ENCODE measurements at regions not wholly inside any gene's neighbourhood (a gene's known extent, or its start where the extent isn't known, plus 50 kb on each side); places are given as distances from the start of the nearest gene placed in this dataset.

GRCh38 chr16:82454566-82454965 is 172.2 kb upstream of the CDH13 start:
- Histone ChIP-seq H2BK5ac (ENCODE audit: low read depth, low read length, poor library complexity, severe bottlenecking) (no peak overlapping the region), H3K27ac (ENCODE audit: insufficient read depth, low read length) (no peak overlapping the region), H3K56ac (ENCODE audit: extremely low read depth, insufficient read depth, low read length) (no peak overlapping the region), H3K9me3 (ENCODE audit: control insufficient read depth, insufficient read depth, low read length) (no peaks in the 10 kb centered on the region), H4K8ac (ENCODE audit: low read depth in 2 of 2, low read length in 2 of 2) (no peak overlapping the region), H2AFZ (replicated peaks; ENCODE audit: low read length, poor library complexity) (no peak overlapping the region), H2BK20ac (ENCODE audit: low read depth, low read length) (no peak overlapping the region), H3K4me1 (ENCODE audit: control insufficient read depth, insufficient read depth, low read length) (no peaks in the 10 kb centered on the region), H3K4me3 (ENCODE audit: insufficient read depth, low read depth, low read length) (no peak overlapping the region), H3K14ac (replicated peaks; ENCODE audit: low read depth, low read length) (no peak overlapping the region), H3K23ac (ENCODE audit: low read depth, low read length) (no peak overlapping the region), H3K27me3 (ENCODE audit: control insufficient read depth, insufficient read depth, low read length) (no peaks in the 10 kb centered on the region; the same call in 1 of the 2 replicates), H4K5ac (ENCODE audit: low read depth, low read length) (no peak overlapping the region), H3K9ac (ENCODE audit: low read depth, low read length) (no peak overlapping the region), H3K9me1 (ENCODE audit: insufficient read depth, low read length) (no peaks in the 10 kb centered on the region), H2BK120ac (ENCODE audit: low read depth, low read length) (no peak overlapping the region), H2BK15ac (ENCODE audit: low read depth, low read length) (no peak overlapping the region), H3K18ac (ENCODE audit: low read depth, low read length) (no peak overlapping the region), H3K79me1 (ENCODE audit: low read depth in 1 of 2, low read length in 2 of 2) (no peaks in the 10 kb centered on the region), H3K4ac (ENCODE audit: low read depth, low read length) (no peak overlapping the region), H2AK9ac (replicated peaks; ENCODE audit: low read depth, low read length, poor library complexity) (no peak overlapping the region), H3K4me2 (ENCODE audit: low read depth, low read length) (no peak overlapping the region), H3K36me3 (ENCODE audit: control insufficient read depth, insufficient read depth, low read length) (no peaks in the 10 kb centered on the region), H4K91ac (ENCODE audit: insufficient read depth, low read depth, low read length) (no peak overlapping the region), H4K20me1 (ENCODE audit: insufficient read depth, low read length) (no peaks in the 10 kb centered on the region), H2AK5ac (ENCODE audit: low read depth, low read length) (no peak overlapping the region)
- in situ Hi-C loops (cut with MboI; ENCODE audit: low sequenced_read_pairs) (no loop called here), intact Hi-C loops (cut with micrococcal nuclease) (no loop called here), dilution Hi-C loops (cut with HindIII; ENCODE audit: low sequenced_read_pairs, unreplicated experiment) (no loop called here)
- 83% methylated on average over 1 of the region's 6 CpGs; no CpG with 5 or more reads in 1 of the 2 experiments for WGBS, 2 experiments (ENCODE audit: extremely low coverage in 2 of 2, insufficient read length in 1 of 2)
- ChIA-PET CTCF (no interaction called here), POLR2A (ENCODE audit: unreplicated experiment) (no interaction called here)
- no peak for ATAC-seq (ENCODE audit: low read depth)
- no peak for TF ChIP-seq RCOR1 (IDR thresholded peaks at IDR 0.05; ENCODE audit: insufficient replicate concordance, low read length)
- TF ChIP-seq USF2 (IDR thresholded peaks at IDR 0.05; ENCODE audit: low read depth, low read length) = no peak
- no peak for TF ChIP-seq CTCF (conservative IDR thresholded peaks at IDR 0.05; ENCODE audit: low read depth, low read length)
- TF ChIP-seq MXI1 (IDR thresholded peaks at IDR 0.05; ENCODE audit: borderline replicate concordance, low read depth, low read length) = no peak
- TF ChIP-seq CHD1 (IDR thresholded peaks at IDR 0.05; ENCODE audit: low read depth, low read length) = no peak
- no peak for TF ChIP-seq MAFK (IDR thresholded peaks at IDR 0.05; ENCODE audit: low read depth, low read length)
- no peak for TF ChIP-seq RFX5 (IDR thresholded peaks at IDR 0.05; ENCODE audit: low read depth, low read length)
- no peak for TF ChIP-seq BHLHE40 (IDR thresholded peaks at IDR 0.05; ENCODE audit: low read depth, low read length)
- no peak for TF ChIP-seq MAZ (IDR thresholded peaks at IDR 0.05; ENCODE audit: borderline replicate concordance, low read depth, low read length)
- no peak for TF ChIP-seq FOS (IDR thresholded peaks at IDR 0.05; ENCODE audit: low read depth, low read length)
- no peak for DNase-seq
- BruUV-seq (replicated peaks) = no TSS peak
